ENCODE measurements at regions not wholly inside any gene's neighbourhood (a gene's known extent, or its start where the extent isn't known, plus 50 kb on each side); places are given as distances from the start of the nearest gene placed in this dataset.

DNA sequence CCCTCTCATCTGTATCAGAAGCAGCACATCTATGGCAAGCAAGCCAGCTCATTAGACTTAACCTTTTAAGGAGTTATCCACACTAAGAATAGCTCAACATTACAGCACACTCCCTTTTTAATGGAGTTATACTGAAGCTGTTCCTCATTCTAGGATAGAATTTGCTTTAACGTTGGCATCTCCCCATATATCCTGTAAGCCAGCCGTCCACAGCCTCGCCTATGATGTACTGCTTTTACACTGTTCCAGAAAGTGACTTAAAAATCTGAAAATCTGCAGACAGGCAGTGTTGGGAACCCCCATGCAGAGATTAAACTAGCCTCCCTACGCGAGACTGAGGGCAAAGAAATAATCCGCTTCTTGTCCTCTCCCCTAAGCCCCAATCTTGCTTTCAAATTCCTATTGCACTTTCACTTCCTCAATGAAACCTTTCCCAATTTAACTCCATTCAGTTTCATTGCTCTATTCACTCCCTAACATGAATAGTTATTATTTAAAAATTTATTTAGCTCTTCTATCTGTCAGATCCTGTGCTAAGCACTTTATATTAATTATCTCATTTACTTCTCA lies 225.0 kb downstream of the BLID start:
- Histone ChIP-seq H4K20me1 (ENCODE audit: insufficient read depth, low read length) (no peaks in the 10 kb centered on the region), H3K4me1 (ENCODE audit: insufficient read depth, low read length) (peaks cover 38% of the 10 kb centered on the region), H3K4me3 (ENCODE audit: insufficient read depth, low read depth, low read length) (no peak overlapping the region), H3K4me2 (ENCODE audit: low read length) (peak overlapping the region; percentile 39), H3K27me3 (ENCODE audit: insufficient read depth, low read length) (no peaks in the 10 kb centered on the region), H3K9me3 (ENCODE audit: insufficient read depth, low read depth, low read length) (no peaks in the 10 kb centered on the region), H3K36me3 (ENCODE audit: insufficient read depth, low read length) (no peaks in the 10 kb centered on the region), H3K27ac (ENCODE audit: low read depth, low read length) (no peak overlapping the region), H3K79me2 (ENCODE audit: insufficient read depth, low read length) (no peaks in the 10 kb centered on the region), H3K9ac (ENCODE audit: low read length) (no peak overlapping the region), H2AFZ (ENCODE audit: low read depth, low read length) (no peak overlapping the region)
- Mint-ChIP-seq H3K36me3 (ENCODE audit: low read depth, unreplicated experiment) (no peaks in the 10 kb centered on the region), H3K4me3 (ENCODE audit: unreplicated experiment) (no peak overlapping the region), H3K4me1 (ENCODE audit: low read depth, unreplicated experiment) (peaks cover 57% of the 10 kb centered on the region), H3K27ac (ENCODE audit: unreplicated experiment) (no peak overlapping the region), H3K9me3 (ENCODE audit: unreplicated experiment) (peaks cover 3% of the 10 kb centered on the region), H3K27me3 (ENCODE audit: low read depth, unreplicated experiment) (no peaks in the 10 kb centered on the region)
- no peak for DNase-seq (ENCODE audit: low read depth)
- TF ChIP-seq, protein P1, sequence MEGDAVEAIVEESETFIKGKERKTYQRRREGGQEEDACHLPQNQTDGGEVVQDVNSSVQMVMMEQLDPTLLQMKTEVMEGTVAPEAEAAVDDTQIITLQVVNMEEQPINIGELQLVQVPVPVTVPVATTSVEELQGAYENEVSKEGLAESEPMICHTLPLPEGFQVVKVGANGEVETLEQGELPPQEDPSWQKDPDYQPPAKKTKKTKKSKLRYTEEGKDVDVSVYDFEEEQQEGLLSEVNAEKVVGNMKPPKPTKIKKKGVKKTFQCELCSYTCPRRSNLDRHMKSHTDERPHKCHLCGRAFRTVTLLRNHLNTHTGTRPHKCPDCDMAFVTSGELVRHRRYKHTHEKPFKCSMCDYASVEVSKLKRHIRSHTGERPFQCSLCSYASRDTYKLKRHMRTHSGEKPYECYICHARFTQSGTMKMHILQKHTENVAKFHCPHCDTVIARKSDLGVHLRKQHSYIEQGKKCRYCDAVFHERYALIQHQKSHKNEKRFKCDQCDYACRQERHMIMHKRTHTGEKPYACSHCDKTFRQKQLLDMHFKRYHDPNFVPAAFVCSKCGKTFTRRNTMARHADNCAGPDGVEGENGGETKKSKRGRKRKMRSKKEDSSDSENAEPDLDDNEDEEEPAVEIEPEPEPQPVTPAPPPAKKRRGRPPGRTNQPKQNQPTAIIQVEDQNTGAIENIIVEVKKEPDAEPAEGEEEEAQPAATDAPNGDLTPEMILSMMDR (IDR thresholded peaks at IDR 0.05; ENCODE audit: insufficient read depth, low read depth, low read length) = no peak
- TF ChIP-seq EZH2 (IDR thresholded peaks at IDR 0.05; ENCODE audit: insufficient read depth, low read length) = no peak
- FAIRE-seq = no peak

DNA sequence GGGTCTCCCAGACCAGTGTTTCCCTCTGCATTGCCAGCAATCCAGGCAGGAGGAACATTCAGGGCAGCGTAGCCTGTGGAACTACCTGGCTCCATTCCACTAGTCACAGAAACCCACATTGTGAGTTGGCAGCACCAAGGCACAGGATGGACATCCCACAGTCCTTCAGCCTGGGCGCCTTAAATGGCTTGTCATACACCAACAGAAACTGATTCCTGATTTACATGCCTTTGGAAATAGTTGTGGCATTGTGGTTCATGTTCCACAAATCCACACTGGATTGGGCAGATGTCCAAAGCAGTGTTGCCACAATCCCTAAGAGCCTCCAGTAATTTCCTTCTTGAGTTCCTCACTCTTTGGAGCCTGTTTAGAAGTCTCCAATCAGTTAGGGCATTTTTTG lies 225.6 kb downstream of the BLID start:
- Mint-ChIP-seq H3K9me3 (ENCODE audit: unreplicated experiment) (peaks cover 3% of the 10 kb centered on the region), H3K27me3 (ENCODE audit: low read depth, unreplicated experiment) (no peaks in the 10 kb centered on the region), H3K4me3 (ENCODE audit: unreplicated experiment) (no peak overlapping the region), H3K36me3 (ENCODE audit: low read depth, unreplicated experiment) (no peaks in the 10 kb centered on the region), H3K27ac (ENCODE audit: unreplicated experiment) (peak overlapping the region; percentile 37), H3K4me1 (ENCODE audit: low read depth, unreplicated experiment) (peaks cover 52% of the 10 kb centered on the region)
- H3K36me3 ChIP-seq (ENCODE audit: insufficient read depth, low read length) = no peaks in the 10 kb centered on the region
- no peak overlapping the region for H2AFZ ChIP-seq (ENCODE audit: low read depth, low read length)
- FAIRE-seq (peak; percentile 96), DNase-seq (ENCODE audit: low read depth) (peak; percentile 99)
- H3K4me1 ChIP-seq (ENCODE audit: insufficient read depth, low read length) = peaks cover 38% of the 10 kb centered on the region
- H3K4me2 ChIP-seq (ENCODE audit: low read length) = peak overlapping the region; percentile 39
- no peaks in the 10 kb centered on the region for H3K27me3 ChIP-seq (ENCODE audit: insufficient read depth, low read length)
- H3K4me3 ChIP-seq (ENCODE audit: insufficient read depth, low read depth, low read length) = no peak overlapping the region
- no peaks in the 10 kb centered on the region for H3K79me2 ChIP-seq (ENCODE audit: insufficient read depth, low read length)
- H3K9ac ChIP-seq (ENCODE audit: low read length) = no peak overlapping the region
- no peak for TF ChIP-seq EZH2 (IDR thresholded peaks at IDR 0.05; ENCODE audit: insufficient read depth, low read length)
- TF ChIP-seq, protein P1 (IDR thresholded peaks at IDR 0.05; ENCODE audit: insufficient read depth, low read depth, low read length) = no peak
- H3K27ac ChIP-seq (ENCODE audit: low read depth, low read length) = peak overlapping the region; percentile 10
- H4K20me1 ChIP-seq (ENCODE audit: insufficient read depth, low read length) = no peaks in the 10 kb centered on the region
- no peaks in the 10 kb centered on the region for H3K9me3 ChIP-seq (ENCODE audit: insufficient read depth, low read depth, low read length)

GRCh38 chr11:121889931-121890330 lies 226.1 kb downstream of the BLID start:
- H4K20me1 ChIP-seq (ENCODE audit: insufficient read depth, low read length) = no peaks in the 10 kb centered on the region
- no peak overlapping the region for H3K9ac ChIP-seq (ENCODE audit: low read length)
- H3K4me3 ChIP-seq (ENCODE audit: insufficient read depth, low read depth, low read length) = no peak overlapping the region
- peak overlapping the region; percentile 39 for H3K4me2 ChIP-seq (ENCODE audit: low read length)
- Mint-ChIP-seq H3K4me3 (ENCODE audit: unreplicated experiment) (no peak overlapping the region), H3K36me3 (ENCODE audit: low read depth, unreplicated experiment) (no peaks in the 10 kb centered on the region), H3K27me3 (ENCODE audit: low read depth, unreplicated experiment) (no peaks in the 10 kb centered on the region), H3K27ac (ENCODE audit: unreplicated experiment) (peak overlapping the region; percentile 37), H3K4me1 (ENCODE audit: low read depth, unreplicated experiment) (peaks cover 49% of the 10 kb centered on the region), H3K9me3 (ENCODE audit: unreplicated experiment) (peaks cover 3% of the 10 kb centered on the region)
- H2AFZ ChIP-seq (ENCODE audit: low read depth, low read length) = no peak overlapping the region
- FAIRE-seq (peak; percentile 84), DNase-seq (ENCODE audit: low read depth) (peak; percentile 78)
- no peaks in the 10 kb centered on the region for H3K79me2 ChIP-seq (ENCODE audit: insufficient read depth, low read length)
- no peaks in the 10 kb centered on the region for H3K36me3 ChIP-seq (ENCODE audit: insufficient read depth, low read length)
- H3K4me1 ChIP-seq (ENCODE audit: insufficient read depth, low read length) = peaks cover 38% of the 10 kb centered on the region
- H3K9me3 ChIP-seq (ENCODE audit: insufficient read depth, low read depth, low read length) = no peaks in the 10 kb centered on the region
- H3K27ac ChIP-seq (ENCODE audit: low read depth, low read length) = peak overlapping the region; percentile 10
- no peaks in the 10 kb centered on the region for H3K27me3 ChIP-seq (ENCODE audit: insufficient read depth, low read length)
- TF ChIP-seq, protein P1 (IDR thresholded peaks at IDR 0.05; ENCODE audit: insufficient read depth, low read depth, low read length) = no peak
- no peak for TF ChIP-seq EZH2 (IDR thresholded peaks at IDR 0.05; ENCODE audit: insufficient read depth, low read length)

Data from astrocyte (in vitro differentiated cells and primary cell).